Keratinocyte (primary cell): ENCODE measurements at regions not wholly inside any gene's neighbourhood (a gene's known extent, or its start where the extent isn't known, plus 50 kb on each side); places are given as distances from the start of the nearest gene placed in this dataset.

Source experiments
- DNase-seq: peaks from one replicate; pipeline ENCODE4 v3.0.0-alpha.2; 2011; ENCODE audit warnings: low read depth, missing footprints, low spot score
- FAIRE-seq: peaks from 2 replicates; lab custom pipeline; 2011; peaks lifted over from hg19 to GRCh38; lab: Jason Lieb, UNC
- H2AFZ ChIP-seq: 2 replicates; pipeline ENCODE4 v1.6.0; 2012; ENCODE audit warnings: low read length, control low read depth, inconsistent platforms; ENCODE audit not compliant: control insufficient read depth
- H3K27ac ChIP-seq: 2 replicates; pipeline ENCODE4 v1.5.1; 2011; ENCODE audit warnings: low read length; ENCODE audit not compliant: control insufficient read depth, insufficient read depth
- H3K27me3 ChIP-seq: 3 replicates; pipeline ENCODE4 v1.6.0; 2011; ENCODE audit warnings: low read length; ENCODE audit not compliant: control insufficient read depth, insufficient read depth; ENCODE audit errors: extremely low read depth
- H3K36me3 ChIP-seq, 2 experiments: 2 replicates in 1 of 2; 3 replicates in 1 of 2; pipeline ENCODE4 v1.5.1; 2011; ENCODE audit warnings: low read length in 2 of 2, mild to moderate bottlenecking in 1 of 2; ENCODE audit not compliant: control insufficient read depth in 2 of 2, insufficient read depth in 2 of 2; ENCODE audit errors: extremely low read depth in 1 of 2
- H3K4me1 ChIP-seq: 3 replicates; pipeline ENCODE4 v1.5.1; 2011; ENCODE audit warnings: low read length; ENCODE audit not compliant: control insufficient read depth, insufficient read depth; ENCODE audit errors: extremely low read depth
- H3K4me2 ChIP-seq: 3 replicates; pipeline ENCODE4 v1.6.0; 2011; ENCODE audit warnings: low read depth, low read length; ENCODE audit not compliant: control insufficient read depth, insufficient read depth; ENCODE audit errors: extremely low read depth
- H3K4me3 ChIP-seq, 3 experiments: fragments of 200-600 bp in 1 of 3; sonication (generic) in 1 of 3; 2 replicates in 2 of 3; 3 replicates in 1 of 3; pipeline ENCODE4 v1.5.1; 2011 to 2016; ENCODE audit warnings: low read length in 3 of 3, mild to moderate bottlenecking in 3 of 3, control low read depth in 2 of 3, inconsistent platforms in 1 of 3, low read depth in 1 of 3, mixed read lengths in 1 of 3, mixed run types in 1 of 3, moderate library complexity in 1 of 3; ENCODE audit not compliant: control insufficient read depth in 2 of 3, insufficient read depth in 2 of 3; ENCODE audit errors: extremely low read depth in 1 of 3
- H3K79me2 ChIP-seq: 2 replicates; pipeline ENCODE4 v1.6.0; 2012; ENCODE audit warnings: low read length; ENCODE audit not compliant: control insufficient read depth, insufficient read depth
- H3K9ac ChIP-seq: 3 replicates; pipeline ENCODE4 v1.6.0; 2011; ENCODE audit warnings: low read length; ENCODE audit not compliant: control insufficient read depth, insufficient read depth; ENCODE audit errors: extremely low read depth
- H3K9me1 ChIP-seq: 3 replicates; pipeline ENCODE4 v1.6.0; 2011; ENCODE audit warnings: low read length; ENCODE audit not compliant: control insufficient read depth, insufficient read depth; ENCODE audit errors: extremely low read depth
- H3K9me3 ChIP-seq: 2 replicates; pipeline ENCODE4 v1.5.1; 2012; ENCODE audit warnings: low read depth, low read length; ENCODE audit not compliant: control insufficient read depth
- H4K20me1 ChIP-seq: 3 replicates; pipeline ENCODE4 v1.6.0; 2011; ENCODE audit warnings: low read length; ENCODE audit not compliant: control insufficient read depth, insufficient read depth; ENCODE audit errors: extremely low read depth
- EZH2 ChIP-seq: IDR thresholded peaks from one replicate; pipeline ENCODE4 v1.6.1; 2012; ENCODE audit warnings: inconsistent platforms, mild to moderate bottlenecking, low read length, moderate library complexity
- dilution Hi-C: fragments of 300-500 bp; cut with MboI; formaldehyde crosslinking; loops from one replicate; pipeline ENCODE4 v1.7.0; 2020; ENCODE audit warnings: low sequenced_read_pairs; ENCODE audit not compliant: extremely low pct_ligation_motif_present
- TF ChIP-seq, protein P1 (sequence below), 3 experiments: IDR thresholded peaks in 1 of 3; conservative IDR thresholded peaks in 1 of 3; optimal IDR thresholded peaks in 1 of 3; 2 replicates in 2 of 3; 3 replicates in 1 of 3; pipeline versions ENCODE3 to v1.5.1; 2011; ENCODE audit warnings: low read length in 3 of 3, mild to moderate bottlenecking in 3 of 3, moderate library complexity in 2 of 3, control low read depth in 1 of 3, inconsistent platforms in 1 of 3; ENCODE audit not compliant: insufficient read depth in 2 of 3; ENCODE audit errors: extremely low read depth in 1 of 3

DNA sequence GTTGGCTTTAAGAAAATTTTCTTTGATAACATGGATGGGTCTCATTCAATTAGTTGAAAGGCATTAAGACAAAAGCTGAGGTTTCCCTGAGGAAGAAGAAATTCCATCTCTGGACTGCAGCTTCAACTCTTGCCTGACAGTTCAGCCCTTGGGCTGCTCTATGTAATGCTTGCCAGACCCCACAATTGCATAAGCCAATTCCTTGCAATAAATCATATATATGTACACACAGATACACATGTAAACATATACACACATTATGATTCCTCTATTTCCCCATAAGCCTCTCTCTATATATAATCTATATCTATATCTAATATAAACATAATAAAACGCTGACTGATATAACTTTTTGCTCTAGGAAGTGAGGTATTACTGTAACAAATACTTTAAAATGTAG, 301.5 kb upstream of the PRMT6 start:
- no peaks in the 10 kb centered on the region for H3K9me1 ChIP-seq

DNA sequence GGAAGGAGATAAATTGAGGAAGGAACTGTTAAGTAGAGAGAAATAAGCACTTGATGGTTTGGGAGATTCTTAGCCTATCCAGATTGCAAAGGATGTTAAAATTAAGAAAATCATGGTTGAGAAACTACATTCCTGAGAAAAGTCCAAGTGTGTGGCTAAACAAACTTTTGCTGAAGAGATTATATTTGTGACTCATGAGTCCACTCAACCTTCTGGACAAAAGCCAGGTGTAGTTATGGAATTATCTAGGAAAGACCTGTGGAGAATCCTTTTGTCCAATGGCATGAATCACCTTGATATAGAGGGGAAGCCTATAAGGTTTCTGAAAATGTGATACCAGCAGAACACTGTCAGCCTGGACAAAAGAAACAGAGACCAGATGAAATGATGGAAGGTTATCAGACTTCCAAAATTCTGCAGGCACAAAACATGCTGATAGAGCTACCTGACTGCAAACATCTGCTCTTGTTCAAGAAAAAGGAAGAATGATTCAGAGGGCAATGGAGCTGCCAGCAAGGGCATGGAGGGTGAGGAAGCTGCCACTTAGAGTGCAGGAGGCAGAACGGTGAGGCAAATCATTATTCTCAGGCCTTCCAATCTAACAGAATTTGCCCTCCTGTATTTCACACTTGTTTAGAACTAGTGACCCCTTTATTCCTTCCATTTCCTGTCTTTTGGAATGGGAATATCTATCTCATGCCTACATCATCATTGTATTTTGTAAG, 300.6 kb upstream of the PRMT6 start:
- H3K27me3 ChIP-seq, result no peaks in the 10 kb centered on the region
- FAIRE-seq, result peak; percentile 58
- no peaks in the 10 kb centered on the region for H3K36me3 ChIP-seq
- H3K4me1 ChIP-seq, result no peaks in the 10 kb centered on the region
- H3K79me2 ChIP-seq, result no peaks in the 10 kb centered on the region
- no peak overlapping the region for H3K9ac ChIP-seq
- dilution Hi-C loops, result no loop called here
- H4K20me1 ChIP-seq, result no peaks in the 10 kb centered on the region
- TF ChIP-seq, protein P1, sequence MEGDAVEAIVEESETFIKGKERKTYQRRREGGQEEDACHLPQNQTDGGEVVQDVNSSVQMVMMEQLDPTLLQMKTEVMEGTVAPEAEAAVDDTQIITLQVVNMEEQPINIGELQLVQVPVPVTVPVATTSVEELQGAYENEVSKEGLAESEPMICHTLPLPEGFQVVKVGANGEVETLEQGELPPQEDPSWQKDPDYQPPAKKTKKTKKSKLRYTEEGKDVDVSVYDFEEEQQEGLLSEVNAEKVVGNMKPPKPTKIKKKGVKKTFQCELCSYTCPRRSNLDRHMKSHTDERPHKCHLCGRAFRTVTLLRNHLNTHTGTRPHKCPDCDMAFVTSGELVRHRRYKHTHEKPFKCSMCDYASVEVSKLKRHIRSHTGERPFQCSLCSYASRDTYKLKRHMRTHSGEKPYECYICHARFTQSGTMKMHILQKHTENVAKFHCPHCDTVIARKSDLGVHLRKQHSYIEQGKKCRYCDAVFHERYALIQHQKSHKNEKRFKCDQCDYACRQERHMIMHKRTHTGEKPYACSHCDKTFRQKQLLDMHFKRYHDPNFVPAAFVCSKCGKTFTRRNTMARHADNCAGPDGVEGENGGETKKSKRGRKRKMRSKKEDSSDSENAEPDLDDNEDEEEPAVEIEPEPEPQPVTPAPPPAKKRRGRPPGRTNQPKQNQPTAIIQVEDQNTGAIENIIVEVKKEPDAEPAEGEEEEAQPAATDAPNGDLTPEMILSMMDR (optimal IDR thresholded peaks at IDR 0.05 in 1 of 3, IDR thresholded peaks at IDR 0.05 in 1 of 3, conservative IDR thresholded peaks at IDR 0.05 in 1 of 3; ENCODE audit: extremely low read depth in 1 of 3, insufficient read depth in 2 of 3, low read length in 3 of 3), result no peak
- TF ChIP-seq EZH2, result no peak
- H3K27ac ChIP-seq, result no peak overlapping the region
- H3K9me1 ChIP-seq, result no peaks in the 10 kb centered on the region
- H3K9me3 ChIP-seq, result no peaks in the 10 kb centered on the region
- H3K4me3 ChIP-seq, result no peak overlapping the region
- no peak overlapping the region for H3K4me2 ChIP-seq
- DNase-seq, result peak; percentile 11
- no peak overlapping the region for H2AFZ ChIP-seq

More for the DNA sequence above, 301.5 kb upstream of the PRMT6 start:
- H4K20me1 ChIP-seq, result no peaks in the 10 kb centered on the region
- no peaks in the 10 kb centered on the region for H3K79me2 ChIP-seq
- H3K9ac ChIP-seq, result no peak overlapping the region
- H2AFZ ChIP-seq, result no peak overlapping the region
- H3K27me3 ChIP-seq, result no peaks in the 10 kb centered on the region
- no peak for TF ChIP-seq EZH2
- TF ChIP-seq, protein P1 (optimal IDR thresholded peaks at IDR 0.05 in 1 of 3, IDR thresholded peaks at IDR 0.05 in 1 of 3, conservative IDR thresholded peaks at IDR 0.05 in 1 of 3; ENCODE audit: extremely low read depth in 1 of 3, insufficient read depth in 2 of 3, low read length in 3 of 3), result no peak
- H3K36me3 ChIP-seq, result no peaks in the 10 kb centered on the region
- FAIRE-seq, result no peak
- no peaks in the 10 kb centered on the region for H3K4me1 ChIP-seq
- H3K9me3 ChIP-seq, result no peaks in the 10 kb centered on the region
- H3K4me2 ChIP-seq, result no peak overlapping the region
- H3K4me3 ChIP-seq, result no peak overlapping the region
- dilution Hi-C loops, result no loop called here
- no peak overlapping the region for H3K27ac ChIP-seq
- no peak for DNase-seq
